OCI-LY7 (cell line): ENCODE measurements at regions not wholly inside any gene's neighbourhood (a gene's known extent, or its start where the extent isn't known, plus 50 kb on each side); places are given as distances from the start of the nearest gene placed in this dataset.

Experiments used
- BruUV-seq: library from RNA; stranded (reverse); fragments of 400-500 nt; replicated peaks from 2 replicates; lab custom pipeline; 2021; lab: Mats Ljungman, UMichigan
- CTCF ChIA-PET: fragments of 300-600 bp; sonication (Branson Sonifier 250); formaldehyde crosslinking; loops from one replicate; lab custom pipeline; 2022; ENCODE audit warnings: antibody characterized with exemption; ENCODE audit not compliant: unreplicated experiment; lab: Charles Lee
- POLR2A ChIA-PET: fragments of 300-600 bp; sonication (Branson Sonifier 250); formaldehyde crosslinking; loops from one replicate; lab custom pipeline; 2022; ENCODE audit warnings: antibody characterized with exemption; lab: Charles Lee
- DNase-seq: peaks from one replicate; pipeline ENCODE4 v3.0.0-alpha.2; 2015; ENCODE audit warnings: low spot score
- H2AFZ ChIP-seq: fragments of 200-600 bp; sonication (generic), shearing (Covaris generic); 2 replicates; pipeline ENCODE4 v1.6.1; 2014; ENCODE audit warnings: mild to moderate bottlenecking, antibody characterized with exemption, low read length, moderate library complexity
- H3K27ac ChIP-seq: fragments of 200-600 bp; sonication (generic); 2 replicates; pipeline ENCODE4 v1.5.1; 2014; ENCODE audit warnings: mixed run types, low read depth, mild to moderate bottlenecking, moderate library complexity, low read length, inconsistent platforms; ENCODE audit not compliant: poor library complexity, severe bottlenecking
- H3K36me3 ChIP-seq: fragments of 200-600 bp; sonication (generic); 2 replicates; pipeline ENCODE4 v1.6.1; 2014; ENCODE audit warnings: mild to moderate bottlenecking, antibody characterized with exemption, low read length, moderate library complexity, mixed read lengths; ENCODE audit not compliant: insufficient read depth
- H3K4me1 ChIP-seq: fragments of 200-600 bp; sonication (generic); 2 replicates; pipeline ENCODE4 v1.5.1; 2014; ENCODE audit warnings: mild to moderate bottlenecking, low read length; ENCODE audit not compliant: insufficient read depth, poor library complexity, severe bottlenecking
- H3K4me2 ChIP-seq: fragments of 200-600 bp; sonication (generic); 2 replicates; pipeline ENCODE4 v1.6.1; 2014; ENCODE audit warnings: mild to moderate bottlenecking, low read length
- H3K4me3 ChIP-seq: fragments of 200-600 bp; sonication (generic); 2 replicates; pipeline ENCODE4 v1.5.1; 2014; ENCODE audit warnings: mild to moderate bottlenecking, low read depth, low read length; ENCODE audit not compliant: poor library complexity, severe bottlenecking
- H3K79me2 ChIP-seq: fragments of 200-600 bp; sonication (generic); 2 replicates; pipeline ENCODE4 v1.6.1; 2016; ENCODE audit warnings: low read depth, mild to moderate bottlenecking, low read length, moderate library complexity, mixed read lengths; ENCODE audit not compliant: insufficient read depth
- H3K9me2 ChIP-seq: fragments of 200-600 bp; sonication (generic); 2 replicates; pipeline ENCODE4 v1.6.1; 2016; ENCODE audit warnings: mild to moderate bottlenecking, low read length, mixed read lengths; ENCODE audit not compliant: insufficient read depth
- H3K9me3 ChIP-seq: fragments of 200-600 bp; sonication (generic); 2 replicates; pipeline ENCODE4 v1.6.1; 2014; ENCODE audit warnings: mild to moderate bottlenecking, mixed run types, low read length, mixed read lengths
- H4K20me1 ChIP-seq: fragments of 200-600 bp; sonication (generic); 2 replicates; pipeline ENCODE4 v1.6.1; 2014; ENCODE audit warnings: mild to moderate bottlenecking, antibody characterized with exemption, low read length, moderate library complexity, mixed read lengths; ENCODE audit not compliant: insufficient read depth
- CTCF ChIP-seq: fragments of 200-600 bp; sonication (generic); conservative IDR thresholded peaks from 2 replicates; pipeline ENCODE4 v1.5.1; 2014; ENCODE audit warnings: mild to moderate bottlenecking, antibody characterized with exemption, low read length, moderate library complexity, mixed read lengths
- EZH2phosphoT487 ChIP-seq: fragments of 200-600 bp; sonication (generic); IDR thresholded peaks from 2 replicates; pipeline ENCODE4 v1.6.1; 2018; ENCODE audit warnings: low read depth, borderline replicate concordance, mild to moderate bottlenecking, mixed run types, antibody characterized with exemption, low read length, moderate library complexity, mixed read lengths
- intact Hi-C: fragments of 100-400 bp; cut with micrococcal nuclease; formaldehyde crosslinking; loops from one replicate; pipeline ENCODE4 v1.10.0; 2022; ENCODE audit not compliant: unreplicated experiment

GRCh38 chr11:32333320-32333991, 101.9 kb downstream of the WT1 start:
- no peak overlapping the region for H3K4me3 ChIP-seq
- TF ChIP-seq CTCF (no peak), EZH2phosphoT487 (no peak)
- ChIA-PET POLR2A (no interaction called here), CTCF (no interaction called here)
- no peaks in the 10 kb centered on the region for H3K9me2 ChIP-seq
- H3K79me2 ChIP-seq = no peaks in the 10 kb centered on the region
- H3K36me3 ChIP-seq = no peaks in the 10 kb centered on the region
- no peaks in the 10 kb centered on the region for H4K20me1 ChIP-seq
- intact Hi-C loops = no loop called here
- no peak overlapping the region for H2AFZ ChIP-seq
- H3K4me2 ChIP-seq = no peak overlapping the region
- no peaks in the 10 kb centered on the region for H3K4me1 ChIP-seq
- no peak overlapping the region for H3K27ac ChIP-seq
- no peak for DNase-seq
- BruUV-seq = no TSS peak
- peaks cover 5% of the 10 kb centered on the region; the same call in 1 of the 2 replicates for H3K9me3 ChIP-seq

GRCh38 chr11:32334822-32335221, 100.5 kb downstream of the WT1 start:
- H4K20me1 ChIP-seq = no peaks in the 10 kb centered on the region
- no peaks in the 10 kb centered on the region for H3K4me1 ChIP-seq
- BruUV-seq = no TSS peak
- H3K27ac ChIP-seq = no peak overlapping the region
- no peaks in the 10 kb centered on the region for H3K79me2 ChIP-seq
- H2AFZ ChIP-seq = no peak overlapping the region
- no peaks in the 10 kb centered on the region for H3K9me2 ChIP-seq
- ChIA-PET CTCF (no interaction called here), POLR2A (no interaction called here)
- no peaks in the 10 kb centered on the region for H3K36me3 ChIP-seq
- no peak overlapping the region for H3K4me2 ChIP-seq
- H3K4me3 ChIP-seq = no peak overlapping the region
- DNase-seq = no peak
- TF ChIP-seq CTCF (peak; percentile 48), EZH2phosphoT487 (no peak)
- peaks cover 5% of the 10 kb centered on the region; the same call in 1 of the 2 replicates for H3K9me3 ChIP-seq
- intact Hi-C loops = no loop called here
